ENCODE measurements at regions not wholly inside any gene's neighbourhood (a gene's known extent, or its start where the extent isn't known, plus 50 kb on each side); places are given as distances from the start of the nearest gene placed in this dataset.

DNA sequence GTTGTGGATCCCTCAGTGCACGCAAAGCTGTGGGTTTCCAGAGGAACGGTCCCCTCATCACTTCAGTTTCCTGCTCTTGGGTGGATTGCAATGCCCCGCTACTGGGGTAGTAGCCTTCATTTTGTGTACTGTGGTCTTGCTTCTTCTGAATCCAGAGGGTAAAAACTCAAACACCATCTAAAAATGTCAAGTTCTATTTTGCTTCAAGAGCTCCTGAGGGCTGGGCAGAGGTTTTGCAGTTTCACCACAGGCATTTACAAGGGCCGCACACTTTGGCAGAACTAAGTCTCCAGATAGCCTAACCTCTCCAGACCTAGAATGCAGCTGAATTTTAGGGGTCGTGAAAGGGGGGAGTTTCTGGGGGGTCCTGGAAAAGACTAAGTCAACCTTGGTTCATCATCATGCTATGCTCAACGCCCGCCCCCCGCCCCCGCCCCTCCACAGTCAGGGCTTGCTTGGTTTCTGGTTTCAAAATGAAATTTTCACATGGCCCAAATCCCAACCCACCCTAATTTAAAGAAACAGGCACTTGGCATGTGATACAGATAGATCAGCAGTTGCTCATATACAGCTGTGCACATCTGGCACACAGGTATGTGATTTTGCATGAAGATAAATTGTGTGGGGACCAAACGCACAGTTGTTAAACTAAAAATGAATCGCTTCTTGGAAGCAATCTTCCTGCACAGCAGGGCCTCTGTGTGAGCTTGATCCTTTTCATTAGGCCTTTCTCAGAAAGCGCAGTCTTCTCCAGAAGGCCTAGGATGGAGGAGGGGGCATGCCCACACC lies 329.6 kb downstream of the OSR1 start:
- DNase-seq, result no peak

GRCh38 chr2:19027626-19028025 lies 330.8 kb downstream of the OSR1 start:
- DNase-seq, result no peak

DNA sequence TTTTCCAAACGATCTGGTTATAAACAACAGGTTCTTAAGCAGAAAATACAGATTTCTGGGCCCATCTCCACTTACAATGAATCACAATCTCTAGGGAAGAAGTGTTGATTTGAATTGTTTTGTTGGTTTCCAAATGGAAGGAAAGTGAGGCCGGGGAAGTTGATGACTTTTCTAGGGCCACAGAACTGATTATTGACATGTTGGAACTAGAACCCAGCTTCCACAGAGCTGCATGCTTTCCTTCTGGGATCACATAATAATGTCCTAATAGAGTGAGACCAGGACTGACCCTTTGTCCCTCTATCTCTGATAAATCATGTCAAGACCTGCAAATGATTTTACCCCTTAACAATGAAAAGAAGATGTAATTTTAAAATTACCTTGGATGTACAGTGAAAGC lies 332.2 kb downstream of the OSR1 start:
- no peak for DNase-seq

GRCh38 chr2:19022334-19022733 lies 336.1 kb downstream of the OSR1 start:
- no peak for DNase-seq

GRCh38 chr2:19021721-19022120 lies 336.7 kb downstream of the OSR1 start:
- no peak for DNase-seq

DNA sequence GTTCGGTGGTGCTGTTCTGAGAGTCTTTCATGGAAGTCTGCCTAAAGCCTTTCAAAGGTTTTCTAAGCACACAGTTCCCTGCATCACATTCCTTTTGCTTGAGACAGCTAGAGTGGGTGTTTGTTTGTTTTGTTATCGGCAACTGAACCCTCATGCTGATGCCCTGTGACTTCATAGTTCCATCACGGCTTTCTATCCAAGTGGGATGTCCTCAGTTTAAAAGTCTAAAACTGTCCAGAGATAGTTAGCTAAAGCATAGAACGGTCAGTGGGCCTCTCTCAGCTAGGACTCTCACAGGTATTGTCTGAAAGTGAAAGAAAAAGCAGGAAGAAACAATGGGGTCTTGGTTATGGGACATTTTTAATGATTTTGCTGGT lies 337.3 kb downstream of the OSR1 start:
- no peak for DNase-seq

DNA sequence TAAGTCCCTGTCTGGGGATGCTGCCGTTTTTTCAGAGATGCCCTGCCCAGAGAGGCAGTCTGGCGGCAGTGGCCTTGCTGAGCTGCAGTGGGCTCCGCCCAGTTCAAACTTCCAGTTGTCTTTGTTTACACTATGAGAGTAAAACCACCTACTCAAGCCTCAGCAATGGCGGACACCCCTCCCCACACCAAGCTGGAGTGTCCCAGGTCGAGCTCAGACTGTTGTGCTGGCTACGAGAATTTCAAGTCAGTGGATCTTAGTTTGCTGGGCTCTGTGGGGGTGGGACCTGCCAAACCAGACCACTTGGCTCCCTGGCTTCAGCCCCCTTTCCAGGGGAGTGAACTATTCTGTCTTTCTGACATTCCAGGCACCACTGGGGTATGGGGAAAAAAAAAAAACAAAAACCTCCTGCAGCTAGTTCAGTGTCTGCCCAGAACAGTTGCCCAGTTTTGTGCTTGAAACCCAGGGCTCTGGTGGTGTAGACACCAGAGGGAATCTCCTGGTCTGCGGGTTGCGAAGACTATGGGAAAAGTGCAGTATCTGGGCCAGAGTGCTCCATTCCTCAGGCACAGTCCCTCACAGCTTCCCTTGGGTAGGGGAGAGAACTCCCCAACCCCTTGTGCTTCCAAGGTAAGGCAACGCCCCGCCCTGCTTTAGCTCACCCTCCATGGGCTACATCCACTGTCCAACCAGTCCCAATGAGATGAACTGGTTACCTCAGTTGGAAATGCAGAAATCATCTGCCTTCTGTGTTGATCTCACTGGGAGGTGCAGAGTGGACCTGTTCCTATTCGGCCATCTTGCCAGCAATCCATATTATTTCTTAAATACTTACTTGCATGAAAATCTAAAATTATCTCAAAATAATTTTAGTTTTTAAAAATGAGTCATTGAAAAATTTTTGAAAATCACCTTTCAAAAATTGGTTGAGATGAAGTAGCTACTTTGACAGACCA lies 338.0 kb downstream of the OSR1 start:
- no peak for DNase-seq

- DNase-seq, result no peak
Observed at GRCh38 chr2:19009510-19009909, 348.9 kb downstream of the OSR1 start.

DNA sequence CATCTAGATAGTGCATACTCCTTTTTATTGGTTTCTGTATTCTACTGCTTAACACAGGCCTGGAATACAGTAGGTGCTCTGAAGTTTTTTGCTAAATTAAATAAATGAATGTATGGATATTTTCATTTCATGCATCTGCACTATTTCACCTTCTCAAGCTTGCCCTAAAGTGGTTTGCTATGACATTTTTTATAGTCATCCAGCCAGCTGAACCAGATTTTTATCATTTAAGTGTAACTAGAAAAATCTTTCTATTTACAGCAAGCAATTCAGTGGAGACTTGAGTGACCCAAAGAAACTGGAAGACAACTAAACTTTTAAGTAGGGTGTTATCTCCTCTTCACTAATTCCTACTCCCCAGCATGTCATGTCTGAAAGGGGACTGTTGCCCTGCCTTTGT lies 354.9 kb downstream of the OSR1 start:
- no peak for DNase-seq

DNA sequence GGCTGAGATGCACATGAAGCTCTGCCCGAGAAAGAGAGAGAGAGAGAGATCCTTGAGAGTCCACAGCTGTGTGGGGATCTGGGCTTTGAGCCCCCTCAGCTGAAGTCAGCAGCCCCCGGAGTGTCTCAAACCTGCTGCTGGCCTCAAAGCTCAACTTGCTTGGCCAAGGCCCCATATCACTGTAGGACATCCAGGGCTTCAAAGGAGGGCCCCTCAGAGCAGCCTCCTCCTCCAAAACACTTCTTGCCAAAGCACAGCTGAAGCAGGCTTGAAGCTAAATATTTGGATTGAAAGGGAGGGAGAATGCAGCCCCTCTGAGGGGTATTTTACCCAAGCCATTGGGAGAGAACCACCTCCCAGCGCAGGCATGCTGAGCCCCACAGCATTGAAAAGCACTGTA lies 357.6 kb downstream of the OSR1 start:
- DNase-seq, result no peak

DNA sequence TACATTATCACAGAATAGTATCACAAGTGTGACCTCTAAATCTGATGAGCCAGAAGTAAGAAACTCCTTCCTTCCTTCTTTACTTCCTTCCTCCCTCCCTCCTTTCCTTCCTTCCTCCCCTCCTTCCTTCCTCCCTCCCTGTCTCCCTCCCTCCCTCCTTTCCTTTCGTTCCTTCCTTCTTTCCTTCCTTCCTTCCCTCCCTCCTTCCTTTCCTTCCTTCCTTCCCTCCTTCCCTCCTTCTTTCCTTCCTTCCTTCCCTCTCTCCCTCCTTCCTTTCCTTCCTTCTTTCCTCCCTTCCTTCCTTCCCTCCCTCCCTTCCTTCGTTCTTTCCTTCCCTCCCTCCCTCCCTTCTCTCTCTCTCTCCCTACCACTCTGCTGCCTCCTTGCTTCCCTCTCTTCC lies 359.2 kb downstream of the OSR1 start:
- DNase-seq, result no peak

- DNase-seq, result no peak
Observed at GRCh38 chr2:18998491-18998890, 359.9 kb downstream of the OSR1 start.

DNA sequence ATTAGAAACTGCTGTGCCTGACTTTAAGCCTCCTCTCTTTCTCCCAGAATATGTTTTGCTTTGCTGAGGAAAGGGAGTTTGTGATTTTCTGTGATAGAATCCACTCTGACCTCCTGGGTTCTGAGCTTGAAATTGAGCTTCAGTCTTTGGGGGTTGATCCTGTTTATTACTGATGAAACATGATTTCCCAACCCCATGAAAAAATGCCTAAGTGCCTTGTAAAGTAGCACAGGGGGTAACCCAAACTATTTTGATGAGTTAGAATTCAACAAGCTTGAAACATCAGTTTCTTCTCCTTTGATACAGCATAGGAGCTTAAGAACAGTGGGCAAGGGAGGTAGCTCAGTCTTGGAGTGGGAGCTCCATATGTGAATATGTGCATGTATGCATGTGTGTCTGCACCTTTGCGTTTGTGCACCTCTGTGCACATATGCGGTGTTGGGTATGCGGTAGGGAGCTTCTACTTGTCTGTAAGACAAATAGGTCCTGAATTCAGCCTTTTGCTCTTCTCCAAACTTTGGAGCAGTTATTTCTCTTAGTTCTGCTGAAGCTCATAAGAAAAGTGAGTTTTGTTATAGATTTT lies 364.6 kb downstream of the OSR1 start:
- no peak for DNase-seq

- no peak for DNase-seq
Observed at GRCh38 chr2:18991177-18992168, 366.9 kb downstream of the OSR1 start.

GRCh38 chr2:18988631-18989232 lies 369.7 kb downstream of the OSR1 start:
- no peak for DNase-seq

- DNase-seq, result peak; percentile 10
Observed at GRCh38 chr2:18987592-18988073, 370.8 kb downstream of the OSR1 start.

- DNase-seq, result no peak
Observed at GRCh38 chr2:18987016-18987415, 371.4 kb downstream of the OSR1 start.

DNA sequence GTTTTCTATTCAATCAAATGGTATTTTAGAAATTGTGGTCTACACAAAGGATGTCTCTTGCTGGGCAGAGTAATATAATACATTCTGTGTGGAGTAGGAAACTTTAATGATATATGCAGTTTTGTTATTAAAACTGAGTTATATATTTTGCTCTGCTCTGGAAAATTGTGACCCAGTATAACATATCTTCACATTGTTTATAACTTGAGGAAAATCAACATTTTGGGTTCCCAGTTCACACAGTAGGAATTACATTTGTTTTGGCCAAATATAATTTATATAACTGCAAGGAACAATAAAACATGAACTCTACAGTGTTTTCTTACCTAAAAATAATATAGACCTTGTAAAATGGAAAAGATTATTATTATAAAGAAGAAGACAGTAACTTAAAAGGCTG lies 372.4 kb downstream of the OSR1 start:
- DNase-seq, result no peak

GRCh38 chr2:18980786-18981430 lies 377.5 kb downstream of the OSR1 start:
- no peak for DNase-seq

DNA sequence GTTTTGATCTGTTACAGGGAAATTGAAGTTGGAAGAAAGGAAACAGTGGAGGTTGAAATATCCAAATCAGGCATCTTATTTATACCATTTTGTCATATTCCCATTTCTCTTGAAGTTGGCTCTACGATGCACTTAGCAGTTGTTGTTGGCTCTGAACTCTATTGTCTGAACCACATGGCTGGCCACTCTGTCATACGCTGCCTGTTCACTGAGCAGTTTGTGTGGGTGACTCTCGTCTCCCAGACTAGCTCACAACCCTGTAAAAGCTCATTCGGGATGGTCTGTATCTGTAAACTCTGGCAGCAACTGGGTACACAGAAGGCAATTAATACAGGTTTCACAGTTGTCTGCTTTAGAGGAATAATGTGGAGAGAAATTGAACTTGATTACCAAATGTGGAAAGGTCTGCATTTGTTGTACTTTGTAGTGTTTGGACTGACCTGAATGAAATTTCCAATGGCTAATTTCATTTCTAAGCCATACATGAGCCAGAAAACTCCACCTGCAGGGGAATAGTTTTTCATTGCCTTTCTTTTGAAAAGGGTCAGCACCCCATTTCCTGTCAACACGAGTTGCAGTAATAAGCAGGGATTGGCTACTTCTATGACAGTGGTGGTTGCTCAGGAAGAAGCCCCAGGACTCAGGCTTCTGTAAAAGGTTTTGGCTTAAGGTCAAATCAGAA lies 378.2 kb downstream of the OSR1 start:
- DNase-seq, result no peak

DNA sequence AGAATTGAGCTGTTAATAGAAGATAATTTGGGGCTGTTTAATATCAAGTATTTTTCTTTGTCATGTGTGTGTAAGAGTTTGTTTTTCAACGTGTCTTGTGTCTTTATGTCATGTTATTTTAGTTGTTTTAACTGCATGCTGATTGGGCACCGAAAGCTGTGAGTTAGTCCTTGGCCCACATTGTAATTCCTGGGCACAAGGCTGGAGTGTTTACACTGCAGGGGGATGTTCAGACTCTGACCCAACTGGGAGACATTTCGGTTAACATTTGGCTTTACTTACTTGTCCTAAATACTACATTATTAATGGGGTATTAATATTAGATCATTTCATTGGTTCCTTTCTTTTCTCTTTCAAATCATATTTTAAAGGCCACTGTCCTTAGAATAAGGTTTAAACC lies 381.0 kb downstream of the OSR1 start:
- no peak for DNase-seq
